ENCODE measurements at regions not wholly inside any gene's neighbourhood (a gene's known extent, or its start where the extent isn't known, plus 50 kb on each side); places are given as distances from the start of the nearest gene placed in this dataset.
"Not testable (repeated sequence)": the region's sequence is repeated elsewhere in the genome, so short reads cannot be mapped to it uniquely, and the experiment has no call there.

- no peak for DNase-seq
These were observed 967.7 kb downstream of the PCDH7 start for GRCh38 chr4:31687717-31688342.

DNA sequence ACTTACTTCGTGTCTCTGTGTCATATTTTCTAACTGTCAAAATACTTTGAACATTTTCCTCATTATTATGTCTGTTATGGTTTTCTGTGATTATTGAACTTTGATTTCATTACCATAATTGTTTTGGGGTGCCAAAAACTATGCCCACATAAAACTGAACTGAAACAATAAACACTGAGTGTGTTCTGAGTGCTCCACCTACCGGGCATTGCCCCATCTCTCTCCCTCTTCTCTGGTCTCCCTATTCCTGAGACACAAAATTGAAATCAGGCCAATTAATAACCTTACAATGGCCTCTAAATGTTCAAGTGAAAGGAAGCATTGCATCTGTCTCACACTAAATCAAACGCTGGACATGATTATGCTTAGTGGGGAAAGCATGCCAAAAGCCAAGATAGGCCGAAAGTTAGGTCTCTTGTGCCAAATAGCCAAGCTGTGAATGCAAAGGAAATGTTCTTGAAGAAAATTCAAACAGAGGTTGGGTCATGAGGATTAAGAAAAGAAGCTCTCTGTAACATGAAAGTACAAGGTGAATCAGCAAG, 972.3 kb downstream of the PCDH7 start:
- no peak for DNase-seq

DNA sequence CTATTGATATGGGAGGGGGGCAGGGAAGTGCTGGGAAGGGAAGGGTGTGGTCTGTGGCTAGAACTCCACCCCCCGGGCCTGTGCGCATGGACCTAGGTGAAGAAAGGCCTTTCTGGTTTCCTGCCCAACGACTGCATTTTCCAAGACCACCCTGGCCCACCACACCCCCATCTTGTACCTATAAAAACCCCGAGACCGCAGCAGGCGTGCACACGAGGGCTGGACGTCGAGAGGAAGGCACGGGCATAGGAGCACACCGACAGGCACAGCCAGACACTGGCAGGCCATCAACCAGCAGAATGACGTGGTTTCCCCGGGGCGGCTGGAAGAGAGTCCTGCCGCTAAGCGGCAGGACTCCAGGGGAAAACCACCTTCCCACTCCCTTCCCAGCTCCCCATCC, 981.1 kb downstream of the PCDH7 start:
- DNase-seq, result no peak

DNA sequence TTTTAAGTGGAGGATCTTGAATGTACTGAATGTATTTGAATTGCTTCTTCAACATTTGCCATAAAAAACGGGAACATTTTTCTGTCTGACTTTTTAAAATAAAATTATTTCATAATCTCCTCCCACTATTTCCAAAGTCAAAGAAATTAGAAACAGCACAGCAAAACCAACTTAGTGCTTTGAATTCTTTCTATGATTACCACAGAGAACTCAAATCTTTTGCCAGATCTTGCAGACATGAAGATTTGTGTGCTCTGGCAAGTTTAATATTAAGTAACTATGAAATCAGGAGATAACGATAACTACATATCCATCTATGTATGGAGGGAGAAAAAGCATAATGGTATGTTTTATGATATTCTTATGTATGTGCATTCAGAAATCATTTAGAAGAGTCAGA, 982.2 kb downstream of the PCDH7 start:
- DNase-seq, result no peak

- DNase-seq, result no peak
These were observed 994.1 kb downstream of the PCDH7 start for GRCh38 chr4:31714238-31714637.

DNA sequence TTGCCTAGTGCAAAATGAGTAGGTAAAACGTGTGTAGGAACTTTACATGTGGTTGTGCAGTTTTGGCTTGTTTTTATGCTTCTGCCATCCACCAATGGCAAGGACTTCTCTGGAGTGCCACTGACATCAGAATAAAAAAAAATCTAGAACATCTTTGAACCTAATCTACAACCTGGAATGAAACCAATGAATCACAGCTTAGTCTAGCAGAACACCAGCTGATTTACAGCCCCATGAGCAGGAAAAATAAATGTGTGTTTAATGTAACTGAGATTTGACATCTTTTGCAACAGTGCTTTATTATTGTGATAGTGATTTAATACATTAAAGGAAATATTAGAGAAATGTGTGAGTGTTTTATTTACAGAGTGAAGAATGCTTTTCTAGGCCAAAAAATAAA, 995.1 kb downstream of the PCDH7 start:
- no peak for DNase-seq

GRCh38 chr4:31727030-31727429, 1006.9 kb downstream of the PCDH7 start:
- DNase-seq, result no peak

DNA sequence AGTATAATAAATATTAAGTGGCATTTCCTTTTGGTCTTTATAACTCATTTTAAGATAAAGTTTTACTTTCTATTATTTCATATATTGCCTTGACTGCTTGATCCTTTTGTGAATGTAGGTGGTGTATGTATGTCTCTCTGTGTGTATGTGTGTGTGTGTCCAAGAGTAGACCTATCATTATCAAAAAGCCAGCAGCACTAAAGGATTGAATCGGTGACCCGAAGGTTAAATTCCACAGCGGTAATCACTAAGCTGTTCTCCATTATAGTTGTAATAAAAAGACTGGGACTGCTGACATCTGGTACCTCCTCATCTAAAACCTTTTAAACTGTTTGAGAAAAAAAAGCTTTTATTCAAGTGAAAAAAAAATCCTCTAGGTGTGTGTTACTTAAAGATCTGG, 1014.8 kb downstream of the PCDH7 start:
- no peak for DNase-seq

DNA sequence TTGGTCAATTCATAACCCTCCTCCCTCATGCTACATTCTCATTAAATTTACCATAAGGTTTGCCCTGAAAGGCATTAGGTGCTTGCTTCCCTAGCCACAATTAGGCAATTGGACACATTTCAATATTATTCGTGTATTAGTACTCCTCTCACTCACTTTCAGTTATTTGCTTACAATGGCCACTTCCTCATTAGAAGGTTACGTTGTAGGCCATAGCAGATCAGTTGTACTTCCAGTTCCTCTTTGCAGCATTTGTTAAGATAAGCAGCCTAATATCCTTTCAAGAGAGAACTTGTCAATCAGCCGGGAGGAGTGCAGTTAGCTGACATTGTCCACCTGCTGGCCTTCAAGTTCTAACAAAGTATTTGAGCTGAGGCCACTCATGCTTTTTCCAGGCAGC, 1017.2 kb downstream of the PCDH7 start:
- DNase-seq, result no peak

DNA sequence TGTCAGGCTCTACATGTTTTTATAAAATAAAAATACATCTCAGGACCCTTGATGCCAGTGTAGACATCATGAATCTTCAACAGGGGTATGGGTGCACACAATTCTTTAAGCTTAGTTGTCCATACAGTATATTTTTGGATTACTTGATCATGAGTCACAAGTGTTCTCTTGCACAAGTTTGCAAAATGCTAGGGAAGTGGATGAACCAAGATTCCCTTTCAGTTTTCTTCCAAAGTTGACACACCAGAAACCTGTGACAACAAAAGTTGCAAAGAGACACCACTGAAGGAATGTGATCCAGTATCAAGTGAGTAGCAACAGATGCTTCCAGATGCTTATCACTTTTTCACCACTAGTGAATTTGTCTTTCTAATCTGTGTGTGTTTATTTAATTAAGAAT, 1021.2 kb downstream of the PCDH7 start:
- DNase-seq, result no peak

DNA sequence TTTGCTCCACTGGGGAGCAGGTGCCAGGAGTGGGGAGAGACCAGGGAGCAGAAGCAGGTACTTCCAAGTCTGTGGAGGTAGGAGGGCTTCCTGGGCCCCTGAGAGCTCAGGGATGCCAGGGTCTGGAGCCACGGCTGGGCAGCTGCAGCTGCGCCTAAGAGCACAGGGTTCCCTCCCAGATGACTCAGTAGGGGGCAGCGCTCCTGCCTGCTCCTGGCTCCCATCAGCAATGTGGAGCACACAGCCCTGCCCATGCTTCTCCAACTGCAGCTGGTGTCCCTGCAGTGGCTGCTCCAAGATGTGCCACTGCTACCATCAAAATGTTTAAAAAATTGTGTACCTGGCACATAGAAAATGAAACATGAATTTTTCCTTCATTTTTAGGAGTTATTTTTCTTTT, 1028.2 kb downstream of the PCDH7 start:
- DNase-seq, result no peak

DNA sequence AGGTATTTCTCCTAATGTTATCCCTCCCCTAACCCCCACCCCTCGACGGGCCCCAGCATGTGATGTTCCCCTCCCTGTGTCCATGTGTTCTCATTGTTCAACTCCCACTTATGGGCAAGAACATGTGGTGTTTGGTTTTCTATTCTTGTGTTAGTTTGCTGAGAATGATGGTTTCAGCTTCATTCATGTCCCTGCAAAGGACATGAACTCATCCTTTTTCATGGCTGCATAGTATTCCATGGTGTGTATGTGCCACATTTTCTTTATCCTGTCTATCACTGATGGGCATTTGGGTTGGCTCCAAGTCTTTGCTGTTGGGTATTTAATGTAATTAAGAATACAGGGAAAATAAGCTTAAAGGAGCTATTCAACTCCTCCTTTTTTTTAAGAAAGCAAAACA, 1030.4 kb downstream of the PCDH7 start:
- DNase-seq, result not testable (repeated sequence)

DNA sequence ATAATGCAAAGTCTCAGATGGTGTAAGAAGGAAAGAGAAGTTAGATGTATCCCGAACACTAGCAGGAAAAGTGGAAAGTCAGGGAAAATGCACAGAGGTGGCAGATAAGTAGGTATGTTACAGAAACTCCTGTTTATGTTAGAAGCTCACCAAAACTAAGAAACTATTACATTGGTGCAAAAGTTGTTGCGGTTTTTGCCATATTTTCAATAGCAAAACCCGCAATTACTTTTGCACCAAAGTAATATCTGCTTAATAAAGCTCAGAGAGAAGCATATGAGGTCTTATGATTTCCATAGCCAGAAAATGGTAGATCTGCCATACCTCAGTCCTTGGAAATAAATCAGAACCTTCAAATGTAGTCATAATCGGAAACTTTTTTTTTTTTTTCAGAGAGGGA, 1035.6 kb downstream of the PCDH7 start:
- DNase-seq, result no peak

GRCh38 chr4:31768756-31769155, 1048.6 kb downstream of the PCDH7 start:
- DNase-seq, result no peak

DNA sequence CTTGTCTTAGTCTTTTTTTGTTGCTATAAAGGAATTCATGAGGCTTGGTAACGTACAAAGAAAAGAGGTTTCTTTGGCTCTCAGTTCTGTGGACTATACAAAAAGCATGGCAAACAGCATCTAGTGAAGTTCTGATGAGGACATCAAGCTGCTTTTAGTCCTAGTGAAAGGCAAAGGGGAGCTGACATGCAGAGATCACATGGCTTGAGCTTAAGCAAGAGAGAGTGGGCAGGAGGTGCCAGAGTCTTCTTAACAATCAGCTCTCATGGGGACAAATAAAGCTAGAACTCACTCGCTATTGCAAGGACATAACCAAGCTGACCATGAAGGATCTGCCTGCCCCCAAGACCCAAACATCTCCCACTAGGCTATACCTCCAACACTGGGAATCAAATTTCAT, 1063.1 kb downstream of the PCDH7 start:
- DNase-seq, result no peak

DNA sequence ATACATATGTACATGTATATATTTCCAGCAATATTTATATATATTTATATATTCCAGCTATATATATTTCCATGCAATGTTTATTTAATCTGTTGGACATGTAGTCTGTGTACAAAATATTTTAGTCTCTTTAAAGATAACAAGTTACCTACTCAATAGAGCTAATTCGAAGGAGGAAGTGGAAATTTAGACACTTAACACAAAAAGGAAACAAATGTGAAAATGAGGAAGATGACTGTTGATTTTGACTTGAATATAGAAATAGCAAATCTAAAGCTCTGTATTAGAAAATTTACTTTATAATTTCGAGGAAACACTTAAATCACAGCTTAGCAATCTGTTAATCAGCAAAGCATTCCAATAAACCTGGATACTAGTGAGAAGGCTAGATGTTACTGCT, 1064.4 kb downstream of the PCDH7 start:
- DNase-seq, result no peak

- DNase-seq, result no peak
These were observed 1067.5 kb downstream of the PCDH7 start for GRCh38 chr4:31787701-31788100.

DNA sequence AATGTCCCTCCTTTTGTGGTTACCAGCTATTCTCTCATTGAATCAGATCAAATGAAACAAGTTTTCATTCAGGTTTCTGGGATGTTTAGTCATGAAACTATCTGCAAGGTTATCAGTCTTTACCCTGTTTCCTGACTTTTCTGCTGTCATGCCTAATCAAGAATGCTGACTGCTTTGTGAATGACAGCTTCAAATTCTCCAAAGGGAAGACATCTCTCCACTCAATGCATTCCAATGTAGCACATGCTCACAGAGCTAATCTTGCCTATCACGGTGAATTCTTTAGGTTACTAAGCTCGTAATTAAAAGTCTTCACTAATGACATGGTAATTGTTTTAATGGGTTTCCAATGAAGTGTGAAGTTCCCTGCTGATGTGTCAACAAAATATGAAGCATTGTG, 1068.5 kb downstream of the PCDH7 start:
- no peak for DNase-seq

- DNase-seq, result no peak
These were observed 1071.5 kb downstream of the PCDH7 start for GRCh38 chr4:31791666-31792065.

- DNase-seq, result no peak
These were observed 1073.7 kb downstream of the PCDH7 start for GRCh38 chr4:31793907-31794306.

DNA sequence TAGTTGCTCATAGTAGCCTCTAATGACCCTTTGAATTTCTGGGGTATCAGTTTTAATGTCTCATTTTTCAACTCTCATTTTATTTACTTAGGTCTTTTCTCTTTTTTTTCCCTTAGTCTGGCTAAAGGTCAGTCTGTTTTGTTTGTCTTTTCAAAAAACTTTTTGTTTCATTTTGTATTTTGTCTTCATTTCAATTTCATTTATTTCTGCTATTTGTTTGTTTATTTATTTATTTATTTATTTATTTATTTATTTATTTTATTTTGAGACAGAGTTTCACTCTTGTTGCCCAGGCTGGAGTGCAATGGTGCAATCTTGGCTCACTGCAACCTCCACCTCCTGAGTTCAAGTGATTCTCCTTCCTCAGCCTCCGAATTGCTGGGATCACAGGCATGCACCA, 1076.9 kb downstream of the PCDH7 start:
- not testable (repeated sequence) for DNase-seq

DNA sequence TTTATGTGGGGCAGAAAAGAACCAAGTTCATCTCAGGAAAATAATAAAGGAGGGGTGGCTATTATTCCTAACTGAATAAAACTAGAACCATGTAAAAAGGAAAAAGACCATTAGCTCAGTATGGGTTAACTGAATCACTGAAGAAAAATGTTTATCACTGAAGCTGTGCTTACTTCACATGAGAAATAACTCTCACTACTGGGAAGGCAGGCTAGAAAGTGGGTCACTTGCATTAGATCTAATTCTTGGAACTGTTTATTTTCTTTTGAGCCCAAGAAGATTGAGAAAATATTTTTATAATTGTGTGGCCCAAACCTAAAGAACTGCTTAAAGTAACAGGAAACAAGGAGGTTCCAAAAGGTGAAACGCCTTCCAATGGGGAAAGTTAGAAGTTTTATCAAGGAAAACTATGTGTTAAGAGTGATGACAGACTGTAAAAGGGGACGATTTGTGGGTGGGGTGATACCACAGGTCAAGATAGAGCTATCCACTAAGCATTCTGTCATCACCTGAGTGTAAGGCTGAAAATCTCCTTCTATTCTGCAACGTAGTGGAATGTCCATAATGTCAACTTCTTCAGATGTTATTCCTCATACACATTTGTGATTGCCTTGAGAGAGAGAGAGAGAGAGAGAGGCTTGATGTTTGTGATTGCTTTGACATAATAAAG, 1083.5 kb downstream of the PCDH7 start:
- no peak for DNase-seq

DNA sequence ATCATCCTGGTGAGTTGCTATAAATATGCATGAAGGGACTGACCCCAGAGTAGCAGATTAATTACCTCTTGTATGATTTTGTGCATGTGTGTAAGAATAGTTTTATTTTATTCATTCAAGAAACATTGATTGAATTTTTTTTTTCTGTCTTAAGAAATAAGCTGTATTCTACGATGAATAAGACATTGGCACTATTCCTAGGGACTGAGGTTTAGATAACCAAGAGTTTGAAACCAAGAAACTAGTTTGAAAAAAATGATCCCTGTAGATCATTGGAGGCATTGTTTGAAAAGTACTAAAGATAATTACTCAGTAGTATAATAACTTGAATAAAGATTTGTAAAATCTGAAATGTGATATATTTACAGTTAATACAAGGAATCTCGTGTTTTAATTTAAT, 1086.9 kb downstream of the PCDH7 start:
- DNase-seq, result no peak

- no peak for DNase-seq
These were observed 1124.2 kb downstream of the PCDH7 start for GRCh38 chr4:31844350-31844749.

DNA sequence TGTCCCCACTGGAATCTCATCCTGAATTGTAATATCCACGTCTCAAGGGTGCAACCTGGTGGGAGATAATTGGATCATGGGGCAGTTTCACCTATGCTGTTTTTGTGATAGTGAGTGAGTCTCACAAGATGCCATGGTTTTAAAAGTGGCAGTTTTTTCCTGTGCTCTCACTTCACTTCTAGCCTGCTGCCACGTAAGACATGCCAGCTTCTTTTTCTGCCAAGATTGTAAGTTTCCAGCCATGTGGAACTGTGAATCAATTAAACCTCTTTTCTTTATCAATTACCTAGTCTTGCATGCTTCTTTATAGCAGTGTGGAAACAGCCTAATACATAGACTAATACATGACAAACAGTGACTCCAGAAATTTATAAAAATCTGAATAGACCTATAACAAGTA, 1131.8 kb downstream of the PCDH7 start:
- no peak for DNase-seq

Data from activated CD4-positive, alpha-beta T cell treated with anti-CD3 and anti-CD28 coated beads, Interleukin-2, Interleukin-6, amounts not matched to agents 100 ng/mL and 50 ng/mL, durations not matched to agents 16 hours and 8 hours (primary cell).